Right hindlimb (tissue), 1 donor: ENCODE measurements at regions not wholly inside any gene's neighbourhood (a gene's known extent, or its start where the extent isn't known, plus 50 kb on each side); places are given as distances from the start of the nearest gene placed in this dataset.

Experiments
- DNase-seq: peaks from one replicate; pipeline ENCODE4 v3.0.0-alpha.2; 2018

DNA sequence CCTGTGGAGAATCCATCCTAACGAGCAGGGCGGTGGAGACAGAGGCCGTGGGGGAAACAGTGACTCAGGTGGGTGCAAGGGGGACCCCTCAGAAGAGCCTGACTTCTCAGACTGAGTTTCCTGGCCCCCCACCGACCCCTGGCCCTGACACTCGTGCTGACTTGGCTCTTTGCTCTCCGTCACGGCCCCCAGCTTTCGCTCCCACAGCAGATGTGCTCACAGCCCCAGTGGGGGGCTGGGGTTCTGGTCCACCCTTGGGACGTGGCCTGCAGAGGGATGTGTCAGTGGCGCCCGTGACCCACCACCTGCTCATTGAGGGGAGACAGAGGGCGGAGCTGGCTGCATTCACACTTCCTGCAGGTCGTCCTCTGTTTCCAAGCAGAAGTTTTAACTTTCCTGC lies 62.9 kb upstream of the IRX4 start:
- no peak for DNase-seq

GRCh38 chr5:1944408-1944807 lies 61.7 kb upstream of the IRX4 start:
- no peak for DNase-seq

DNA sequence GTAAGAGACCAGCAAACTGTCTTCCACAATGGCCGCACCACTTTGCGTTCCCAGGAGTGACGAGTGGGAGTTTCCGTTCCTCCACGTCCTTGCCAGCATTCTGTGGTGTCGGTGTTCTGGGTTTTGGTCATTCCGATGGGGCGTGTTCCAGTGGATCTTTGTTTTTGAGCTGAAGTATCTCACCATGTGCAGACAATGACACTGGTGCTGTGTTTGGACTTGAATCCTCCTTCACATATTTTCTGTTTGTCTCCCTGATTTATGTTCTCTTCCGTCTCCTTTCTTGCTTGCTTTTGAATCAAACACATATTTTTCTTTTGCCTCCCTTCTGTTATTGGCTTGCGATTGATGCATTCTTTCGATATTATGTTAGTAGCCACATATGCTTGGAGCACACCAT lies 60.8 kb upstream of the IRX4 start:
- no peak for DNase-seq

DNA sequence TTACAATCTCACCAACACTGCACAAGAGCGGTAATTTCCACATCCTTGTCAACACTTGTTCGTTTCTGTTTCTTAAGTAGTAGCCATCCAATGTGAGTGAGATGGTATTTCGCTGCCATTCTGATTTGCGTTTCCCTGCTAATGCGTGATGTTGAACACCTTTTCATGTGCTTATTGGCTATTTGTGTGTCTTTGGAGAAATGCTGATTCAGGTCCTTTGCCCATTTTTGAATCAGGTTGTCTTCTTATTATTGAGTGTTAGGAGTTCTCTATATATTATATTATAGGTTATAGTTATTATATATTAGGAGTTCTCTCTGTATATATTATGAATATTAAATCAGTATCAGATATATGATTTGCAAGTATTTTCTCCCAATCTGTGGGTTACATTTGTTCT lies 59.9 kb upstream of the IRX4 start:
- DNase-seq: no peak

GRCh38 chr5:1942158-1942557 lies 59.4 kb upstream of the IRX4 start:
- DNase-seq: no peak

DNA sequence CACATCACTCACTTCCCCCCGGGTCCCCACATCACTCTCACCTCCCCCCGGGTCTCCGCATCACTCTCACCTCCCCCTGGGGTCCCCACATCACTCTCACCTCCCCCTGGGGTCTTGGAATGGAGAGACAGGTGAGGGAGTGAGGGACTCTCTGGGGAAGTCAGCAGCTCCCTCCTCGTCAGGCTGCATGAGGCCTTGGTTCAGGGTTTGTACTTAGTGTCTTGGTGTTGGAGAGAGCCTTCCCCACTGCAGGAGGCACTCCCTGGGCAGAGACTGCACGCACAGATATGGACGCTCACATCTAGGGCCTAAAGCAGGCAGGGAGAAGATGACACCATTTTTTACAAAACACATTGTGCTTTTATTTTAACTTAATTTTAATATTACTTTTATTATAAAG lies 56.5 kb upstream of the IRX4 start:
- DNase-seq: no peak

GRCh38 chr5:1938310-1939000 lies 55.7 kb upstream of the IRX4 start:
- DNase-seq: no peak

- DNase-seq: no peak
These were observed 54.9 kb upstream of the IRX4 start for GRCh38 chr5:1937590-1937989.

- no peak for DNase-seq
These were observed 54.2 kb upstream of the IRX4 start for GRCh38 chr5:1936901-1937300.

- DNase-seq: no peak
These were observed 53.7 kb upstream of the IRX4 start for GRCh38 chr5:1936413-1936812.

GRCh38 chr5:1934801-1935429 lies 52.2 kb upstream of the IRX4 start:
- no peak for DNase-seq

- DNase-seq: no peak
These were observed 51.3 kb upstream of the IRX4 start for GRCh38 chr5:1934056-1934394.

DNA sequence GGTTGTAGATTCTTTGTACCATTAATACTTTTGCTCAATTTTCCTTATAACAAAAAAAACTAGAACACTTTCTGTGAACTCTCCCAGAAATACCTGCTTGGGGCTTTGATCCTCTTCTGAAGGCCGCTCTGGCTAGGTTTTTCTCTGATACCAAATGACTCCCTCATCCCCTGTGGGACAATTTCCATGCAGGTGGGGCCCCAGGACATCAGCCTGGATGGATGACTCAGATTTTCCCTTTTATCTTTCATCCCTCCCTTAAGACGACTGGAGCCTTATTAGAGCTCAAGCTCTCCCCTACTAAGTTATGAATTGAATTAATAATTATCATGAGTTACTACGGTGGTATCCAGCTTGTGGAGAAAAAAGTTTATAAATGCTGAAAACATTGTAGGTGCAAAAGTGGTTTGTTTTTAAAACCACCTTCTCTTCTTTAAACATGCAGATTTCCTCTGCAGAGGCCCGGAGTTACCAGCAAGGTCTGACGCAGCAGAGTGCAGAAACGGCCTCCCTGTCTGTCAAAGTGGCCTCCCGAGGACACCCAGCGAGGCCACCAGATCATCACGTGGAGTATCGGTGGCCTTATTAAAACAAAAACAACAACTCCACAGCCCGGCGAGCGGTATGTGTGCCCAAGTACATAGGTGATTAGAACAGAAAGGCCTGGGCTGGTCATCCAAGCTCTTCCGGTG lies 50.8 kb upstream of the IRX4 start:
- no peak for DNase-seq
